Stimulated activated CD8-positive, alpha-beta memory T cell treated with anti-CD3 and anti-CD28 coated beads, Interleukin-12 subunit alpha, Interleukin-12 subunit beta, amount 100 ng/mL, for 1 hour (primary cell): ENCODE measurements at regions not wholly inside any gene's neighbourhood (a gene's known extent, or its start where the extent isn't known, plus 50 kb on each side); places are given as distances from the start of the nearest gene placed in this dataset.
"Not testable (repeated sequence)": the region's sequence is repeated elsewhere in the genome, so short reads cannot be mapped to it uniquely, and the experiment has no call there.

Experiments used
- DNase-seq: peaks from one replicate; pipeline ENCODE4 v3.0.0-alpha.2; 2020; ENCODE audit warnings: low read depth

DNA sequence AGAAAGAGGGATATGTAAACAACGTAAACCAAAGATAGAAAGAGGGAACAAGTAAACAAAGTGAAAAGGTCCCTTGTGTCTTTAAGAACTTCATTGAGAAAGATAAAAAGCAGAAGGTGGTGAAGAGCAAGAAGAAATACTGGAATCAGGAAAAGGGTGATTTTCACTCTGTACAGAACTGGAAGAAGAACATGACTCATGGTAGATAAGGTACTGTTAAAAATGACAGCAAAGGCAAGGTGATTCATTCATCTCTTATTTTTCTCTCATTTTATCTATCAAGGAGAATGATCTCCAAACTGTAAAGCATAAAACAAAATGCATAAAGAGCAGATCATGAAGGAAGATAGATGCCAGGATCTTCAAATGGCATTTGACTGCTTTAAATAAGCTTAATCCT is 724.6 kb upstream of the CELF4 start:
- no peak for DNase-seq

GRCh38 chr18:38284972-38285371 is 719.4 kb upstream of the CELF4 start:
- no peak for DNase-seq

GRCh38 chr18:38263066-38263465 is 697.5 kb upstream of the CELF4 start:
- DNase-seq: no peak

DNA sequence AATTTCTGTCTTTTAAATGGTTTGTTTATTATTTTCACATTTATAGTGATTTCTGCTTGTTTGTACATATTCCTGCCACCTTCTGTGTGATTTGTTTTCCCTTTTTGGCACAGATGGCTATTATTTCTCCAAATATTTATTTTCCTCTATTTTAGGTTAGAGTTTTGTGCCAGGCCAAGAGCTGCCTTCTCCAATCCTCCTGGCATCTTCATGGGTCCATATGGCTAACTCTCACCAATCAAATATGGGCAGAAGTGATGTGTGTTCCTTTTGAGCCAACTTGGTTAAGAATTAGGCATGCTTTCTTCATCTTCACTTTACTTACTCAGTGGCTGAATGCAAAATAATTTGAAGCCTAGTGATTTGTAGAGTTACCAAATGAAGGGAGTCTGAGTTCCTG is 697.1 kb upstream of the CELF4 start:
- DNase-seq: no peak

DNA sequence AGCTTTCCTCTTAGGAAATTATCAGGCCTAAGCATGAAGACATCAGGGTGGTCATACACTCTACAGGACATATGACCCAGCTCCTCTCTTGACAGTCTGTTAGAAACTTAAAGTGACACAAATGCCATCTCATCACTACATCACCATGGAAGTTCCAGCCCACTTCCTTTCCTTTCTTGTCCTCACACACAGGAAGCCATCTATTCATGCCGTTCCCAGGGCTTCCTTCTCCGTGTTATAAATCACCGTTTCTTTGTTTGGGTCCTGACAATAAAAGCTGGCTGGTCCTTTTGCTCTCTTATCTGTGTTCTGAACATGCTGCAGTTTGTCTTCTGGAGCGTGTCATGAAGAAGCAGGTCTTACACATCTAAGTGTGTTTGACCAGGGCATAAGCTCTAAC is 692.1 kb upstream of the CELF4 start:
- no peak for DNase-seq

DNA sequence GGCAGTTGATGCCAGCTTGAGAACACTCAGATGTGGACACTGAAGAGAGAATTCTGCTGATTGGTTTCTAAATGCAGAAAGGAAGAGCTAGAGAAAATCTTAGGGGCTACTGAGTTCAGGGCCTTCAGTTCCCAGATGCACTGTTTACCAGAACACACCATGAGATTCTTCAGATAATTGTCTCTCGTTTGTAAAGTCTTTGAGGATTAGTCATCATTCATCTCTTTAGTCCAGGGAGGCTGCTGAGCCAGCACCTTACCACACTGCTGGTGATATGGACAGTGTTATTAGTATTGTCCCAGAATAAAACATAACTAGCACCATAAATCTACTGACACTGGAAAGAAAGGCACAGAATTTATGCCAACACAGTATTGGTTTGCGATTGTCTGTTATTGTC is 690.8 kb upstream of the CELF4 start:
- no peak for DNase-seq

DNA sequence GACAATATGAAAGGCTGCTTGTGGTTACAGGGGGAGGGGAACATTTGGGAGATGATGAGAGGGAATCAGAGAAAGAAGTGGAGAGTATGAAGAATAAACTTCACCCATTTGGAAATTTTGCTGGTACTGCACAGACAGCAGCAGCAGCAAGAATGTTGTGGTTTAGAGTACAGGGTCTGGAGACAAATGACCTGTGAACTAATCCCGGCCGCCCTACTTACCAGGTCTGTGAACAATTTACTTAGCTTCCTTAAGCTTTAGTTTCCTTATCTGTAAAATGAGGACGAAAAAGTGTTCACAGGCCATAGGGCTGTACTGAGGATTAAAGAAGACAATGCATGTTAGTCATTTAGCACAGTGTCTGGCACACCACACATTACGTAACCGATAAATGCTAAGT is 685.4 kb upstream of the CELF4 start:
- DNase-seq: no peak

DNA sequence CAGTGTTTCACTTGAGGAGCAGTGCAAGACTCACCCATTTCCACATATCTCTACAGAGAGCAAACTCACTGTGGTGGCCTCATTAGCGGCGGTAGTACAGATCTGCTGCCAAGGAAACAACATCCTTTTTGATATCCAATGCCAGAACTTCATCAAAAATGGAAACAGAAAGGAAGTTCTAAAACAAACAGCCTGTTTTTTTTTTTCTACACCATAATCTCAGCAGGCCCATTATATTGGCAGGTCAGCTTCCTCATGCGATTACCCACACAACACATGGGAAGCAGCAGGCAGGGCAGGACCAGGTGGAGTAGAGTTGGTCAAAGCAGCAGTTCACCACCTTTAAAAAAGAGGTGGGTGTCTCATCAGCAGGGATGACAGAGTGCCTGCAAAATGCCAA is 678.9 kb upstream of the CELF4 start:
- no peak for DNase-seq

DNA sequence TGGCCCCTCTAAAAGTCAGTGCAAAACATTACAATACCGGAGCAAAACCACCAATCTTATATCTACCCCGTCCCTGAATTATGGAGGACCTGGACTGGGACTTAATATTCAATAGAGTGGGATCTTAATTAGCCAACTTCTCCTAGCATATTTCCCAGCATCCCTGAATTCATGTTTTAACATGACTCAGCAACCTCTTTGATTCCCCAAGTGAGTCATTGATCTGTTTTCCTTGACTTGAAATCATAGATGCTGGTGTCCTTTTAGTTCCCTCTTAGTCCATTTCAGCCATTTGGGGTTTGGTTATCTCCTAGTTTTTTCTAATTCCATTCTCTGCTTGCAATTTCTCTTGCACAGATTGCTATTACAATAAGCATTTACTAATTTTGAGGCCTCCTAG is 677.7 kb upstream of the CELF4 start:
- no peak for DNase-seq

- no peak for DNase-seq
Measured at GRCh38 chr18:38241736-38242135, 676.1 kb upstream of the CELF4 start.

DNA sequence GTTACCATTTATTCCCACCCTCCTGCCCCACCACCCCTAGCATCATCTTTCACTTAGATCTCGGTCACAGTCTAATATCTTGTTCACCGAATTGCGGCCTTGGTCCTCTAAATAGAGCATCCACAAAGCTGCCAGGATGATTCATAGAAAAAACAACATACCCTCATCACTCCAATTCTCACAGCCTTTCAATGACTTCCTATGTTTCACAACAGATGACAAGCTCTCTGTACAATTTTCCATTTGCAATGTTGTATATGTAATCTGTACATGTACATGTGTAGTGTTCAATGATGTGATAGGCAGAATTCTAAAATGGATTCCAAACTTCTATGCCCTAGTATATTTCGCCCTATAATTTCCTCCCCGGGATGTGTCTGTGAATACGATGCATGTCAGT is 675.6 kb upstream of the CELF4 start:
- no peak for DNase-seq

DNA sequence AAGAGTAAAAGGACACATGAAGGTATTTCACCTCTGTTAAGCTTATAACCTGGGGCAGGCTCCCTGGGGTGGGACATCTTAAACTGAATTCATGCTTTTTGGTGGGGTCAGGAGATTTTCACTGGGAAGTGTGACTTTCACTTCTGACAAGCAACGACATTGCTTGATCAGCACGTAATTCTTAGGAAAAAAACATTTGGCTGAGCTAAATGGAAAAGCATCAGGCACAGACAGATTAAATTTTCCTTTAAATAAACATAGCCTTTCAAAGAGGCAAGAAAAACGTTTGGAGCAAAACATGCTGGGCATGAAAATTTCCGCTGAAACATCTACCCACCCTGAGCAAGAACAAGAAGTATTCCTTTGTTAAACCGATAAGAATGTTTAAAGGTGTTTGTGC is 674.0 kb upstream of the CELF4 start:
- no peak for DNase-seq

GRCh38 chr18:38237796-38238195 is 672.2 kb upstream of the CELF4 start:
- no peak for DNase-seq

- DNase-seq: no peak
Measured at GRCh38 chr18:38221476-38222100, 656.0 kb upstream of the CELF4 start.

- DNase-seq: no peak
Measured at GRCh38 chr18:38198956-38199355, 633.4 kb upstream of the CELF4 start.

DNA sequence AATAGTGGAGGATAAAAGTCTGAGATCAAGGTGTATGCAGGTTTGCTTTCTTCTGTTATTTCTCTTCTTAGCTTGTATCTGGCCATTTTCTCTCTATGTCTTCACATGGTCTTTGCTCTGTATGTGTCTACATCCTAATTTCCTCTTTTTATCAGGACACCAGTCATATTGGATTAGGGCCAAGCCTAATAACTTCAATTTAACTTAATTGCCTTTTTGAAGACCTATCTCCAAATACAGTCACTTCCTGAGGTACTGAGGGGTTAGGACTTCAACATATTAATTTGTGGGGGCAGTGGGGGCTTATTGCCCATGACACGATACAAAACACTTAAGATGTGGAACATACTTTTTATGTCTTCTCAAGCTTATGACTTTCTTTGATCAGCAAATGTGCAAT is 632.9 kb upstream of the CELF4 start:
- DNase-seq: no peak

DNA sequence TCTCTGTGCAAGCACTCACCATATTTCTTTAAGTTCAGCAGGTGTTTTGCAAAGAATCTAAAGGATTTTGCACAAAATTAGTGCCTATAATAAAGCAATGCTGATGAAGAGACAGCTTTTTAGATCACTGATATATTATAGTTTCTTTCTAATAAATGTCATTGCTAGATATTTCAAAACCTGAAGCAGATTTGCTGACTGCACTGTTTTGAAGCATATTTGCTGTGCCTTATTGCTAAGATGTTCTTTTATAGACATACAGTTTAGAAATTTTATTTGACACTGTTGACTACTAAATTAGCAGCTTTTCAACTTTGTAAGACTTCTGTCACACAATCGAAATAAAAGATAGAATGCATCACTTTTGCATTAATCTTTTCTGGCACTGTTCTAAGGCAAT is 620.9 kb upstream of the CELF4 start:
- DNase-seq: no peak

DNA sequence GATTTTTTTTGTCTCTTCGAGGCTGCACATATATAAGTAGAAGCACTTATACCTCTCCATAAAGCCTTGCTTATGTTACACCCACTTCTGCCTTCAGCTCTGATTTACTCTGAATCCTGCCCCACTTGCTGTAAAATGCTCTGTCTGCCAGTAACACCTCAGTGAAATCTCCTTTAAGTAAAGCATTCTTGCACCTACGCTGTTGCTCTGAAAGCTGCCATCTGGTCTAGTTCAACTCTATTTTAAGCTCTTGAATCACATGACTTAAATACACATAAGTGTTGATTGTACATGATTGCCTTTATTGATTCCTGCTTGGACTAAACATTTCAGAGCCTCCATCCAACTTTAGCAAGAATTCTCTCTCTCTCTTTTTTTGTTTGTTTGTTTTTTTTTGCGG is 609.0 kb upstream of the CELF4 start:
- DNase-seq: no peak

DNA sequence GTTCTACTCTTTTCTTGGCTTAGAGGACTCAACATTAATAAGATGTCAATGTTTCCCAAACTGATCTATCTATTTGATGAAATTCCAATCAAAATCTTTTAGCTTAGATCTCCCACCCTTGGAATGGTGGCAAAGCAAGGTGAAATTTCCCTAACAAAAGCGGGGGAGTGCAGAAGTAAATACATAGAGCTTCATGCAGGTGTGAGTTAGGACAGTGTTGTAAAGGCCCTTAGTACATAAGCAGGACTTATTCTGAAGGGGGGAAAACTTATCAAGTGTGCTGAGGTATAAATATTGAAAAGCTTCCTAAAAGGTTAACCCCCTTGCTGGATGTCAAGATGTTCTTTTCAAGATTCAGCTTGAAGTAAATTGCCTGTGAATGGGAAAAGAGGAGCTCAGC is 608.6 kb upstream of the CELF4 start:
- DNase-seq: no peak

GRCh38 chr18:38170845-38171244 is 605.2 kb upstream of the CELF4 start:
- DNase-seq: no peak

DNA sequence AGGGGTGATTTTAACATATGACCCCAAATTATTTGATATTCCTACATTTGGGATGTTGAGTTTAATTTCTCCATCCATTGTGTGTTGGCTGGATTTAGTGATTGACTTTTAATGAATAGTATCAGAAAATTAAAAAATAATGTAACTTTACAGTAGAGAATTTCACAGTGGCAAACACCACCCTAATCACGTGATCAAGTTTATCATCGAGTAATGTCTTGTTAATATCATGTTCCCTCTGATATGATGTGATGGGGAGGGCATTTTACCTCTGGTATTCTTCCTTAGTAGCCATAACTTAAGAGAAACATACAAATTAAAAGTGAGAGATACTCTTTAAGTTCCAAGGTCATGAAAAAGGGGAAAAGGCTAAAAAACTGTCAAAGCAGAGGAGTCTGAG is 602.0 kb upstream of the CELF4 start:
- DNase-seq: no peak

GRCh38 chr18:38153116-38153515 is 587.5 kb upstream of the CELF4 start:
- not testable (repeated sequence) for DNase-seq

- no peak for DNase-seq
Measured at GRCh38 chr18:38116716-38117115, 551.1 kb upstream of the CELF4 start.

DNA sequence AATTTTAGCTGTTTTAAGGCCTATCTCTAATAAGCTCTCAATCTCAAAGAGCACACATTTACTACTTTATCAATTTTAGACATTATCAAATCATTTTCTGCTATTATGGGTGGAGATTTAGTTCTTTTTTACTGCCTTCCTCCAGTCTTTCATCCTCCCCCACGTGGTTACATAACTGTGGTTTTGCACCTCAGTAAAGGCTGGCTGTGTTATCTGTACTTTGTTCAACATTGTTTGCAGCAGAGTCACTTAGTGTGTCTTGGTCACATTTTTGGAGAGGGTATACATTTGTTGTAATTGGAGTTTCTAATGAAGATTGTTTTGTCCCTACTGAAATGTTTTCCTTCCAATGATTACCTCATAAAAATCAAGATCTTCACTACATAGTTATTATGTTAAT is 549.6 kb upstream of the CELF4 start:
- no peak for DNase-seq

GRCh38 chr18:38087538-38087937 is 521.9 kb upstream of the CELF4 start:
- no peak for DNase-seq
